ENCODE measurements at regions not wholly inside any gene's neighbourhood (a gene's known extent, or its start where the extent isn't known, plus 50 kb on each side); places are given as distances from the start of the nearest gene placed in this dataset.
"Not testable (repeated sequence)": the region's sequence is repeated elsewhere in the genome, so short reads cannot be mapped to it uniquely, and the experiment has no call there.

- no peak for DNase-seq
These were observed 559.5 kb downstream of the DMRTA1 start for GRCh38 chr9:23006127-23006526.

- DNase-seq, result no peak
These were observed 565.0 kb downstream of the DMRTA1 start for GRCh38 chr9:23011669-23012068.

- DNase-seq, result no peak
These were observed 568.9 kb downstream of the DMRTA1 start for GRCh38 chr9:23015557-23015956.

DNA sequence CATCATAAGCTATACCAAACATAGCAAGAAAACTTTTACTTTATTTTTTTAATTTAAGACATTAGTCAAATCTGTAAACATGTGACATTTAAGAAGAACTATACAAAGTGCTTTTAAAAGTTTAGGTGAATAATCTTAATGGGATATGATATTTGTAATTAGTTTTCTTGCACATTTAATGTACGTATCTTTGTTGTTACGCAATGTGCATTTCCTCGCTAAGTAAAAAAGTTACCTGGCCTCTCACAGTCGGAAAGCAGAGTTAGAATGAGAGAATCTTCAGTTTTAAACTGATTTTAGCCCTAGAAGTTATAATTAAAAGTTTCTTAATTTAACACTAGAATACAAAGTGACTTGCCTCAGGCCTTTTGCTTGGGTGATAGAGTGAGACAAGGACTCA, 589.8 kb downstream of the DMRTA1 start:
- no peak for DNase-seq

- DNase-seq, result no peak
These were observed 592.8 kb downstream of the DMRTA1 start for GRCh38 chr9:23039402-23039801.

DNA sequence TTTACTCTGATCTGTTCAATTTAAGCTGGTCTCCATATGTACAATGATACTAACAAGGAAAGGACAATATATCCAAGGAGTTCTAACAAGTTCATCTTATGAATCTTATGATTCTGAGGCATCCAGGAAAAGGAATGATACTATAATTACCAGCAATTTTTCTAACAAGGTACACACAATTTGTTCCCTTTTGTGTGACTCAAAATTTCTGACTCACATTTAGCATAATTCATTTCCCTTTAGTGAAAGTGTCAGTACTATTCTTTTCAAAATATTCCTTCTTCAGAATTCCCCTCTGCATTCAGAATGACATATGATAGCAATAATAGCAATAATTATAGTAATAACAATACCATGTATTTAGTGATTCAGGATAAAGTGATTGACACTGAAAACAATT, 594.8 kb downstream of the DMRTA1 start:
- DNase-seq, result no peak

DNA sequence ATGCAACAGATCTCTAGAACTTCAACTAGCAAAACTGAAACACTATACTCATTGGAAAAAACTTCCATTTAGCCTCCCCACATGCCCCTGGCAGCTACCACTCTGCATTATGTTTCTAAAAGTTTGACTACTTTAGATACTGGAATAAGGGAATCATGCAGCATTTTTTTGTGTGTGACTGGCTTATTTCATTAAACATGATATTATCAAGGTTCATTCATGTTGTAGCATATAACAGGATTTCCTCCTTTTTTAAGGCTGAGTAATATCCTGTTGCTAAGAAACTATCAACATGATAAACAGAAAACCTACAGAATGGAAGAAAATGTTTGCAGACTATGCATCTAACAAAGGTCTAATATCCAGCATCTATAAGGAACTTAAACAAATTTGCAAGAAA, 597.9 kb downstream of the DMRTA1 start:
- no peak for DNase-seq

DNA sequence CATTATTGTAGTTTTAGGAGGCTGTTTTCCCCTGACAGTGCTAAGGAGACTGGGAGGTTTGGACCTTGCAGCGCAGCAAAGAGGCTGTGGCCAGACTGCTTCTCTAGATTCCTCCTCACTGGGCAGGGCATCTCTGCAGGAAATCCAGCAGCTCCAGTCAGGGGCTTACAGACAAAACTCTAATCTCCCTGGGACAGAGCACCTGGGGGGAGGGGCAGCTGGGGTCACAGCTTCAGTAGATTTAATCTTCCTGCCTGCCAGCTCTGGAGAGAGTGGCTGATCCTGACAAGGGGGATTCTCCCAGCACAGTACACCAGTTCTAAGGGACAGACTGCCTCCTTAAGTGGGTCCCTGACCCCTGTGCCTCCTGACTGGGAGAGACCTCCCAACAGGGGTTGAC, 599.4 kb downstream of the DMRTA1 start:
- DNase-seq, result not testable (repeated sequence)

- no peak for DNase-seq
These were observed 603.9 kb downstream of the DMRTA1 start for GRCh38 chr9:23050548-23050947.

DNA sequence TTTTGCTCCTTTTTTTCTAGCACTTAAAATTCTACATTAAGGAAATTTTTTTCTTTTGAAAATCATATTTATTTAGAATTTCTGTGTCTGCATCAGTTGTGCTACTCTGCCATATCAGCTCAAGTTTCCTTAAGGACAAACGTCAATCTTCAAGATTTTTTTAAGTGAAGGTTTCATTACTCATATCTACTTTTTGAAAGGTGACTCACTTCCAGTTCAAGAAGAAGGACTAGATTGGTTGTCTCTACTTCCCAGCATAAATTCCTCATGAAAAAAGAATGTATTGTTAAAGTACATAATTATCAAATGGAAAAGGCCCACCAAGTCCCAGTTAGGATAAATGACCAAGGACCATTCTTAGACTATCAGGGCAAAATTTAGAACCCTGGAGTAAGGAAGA, 626.5 kb downstream of the DMRTA1 start:
- no peak for DNase-seq

DNA sequence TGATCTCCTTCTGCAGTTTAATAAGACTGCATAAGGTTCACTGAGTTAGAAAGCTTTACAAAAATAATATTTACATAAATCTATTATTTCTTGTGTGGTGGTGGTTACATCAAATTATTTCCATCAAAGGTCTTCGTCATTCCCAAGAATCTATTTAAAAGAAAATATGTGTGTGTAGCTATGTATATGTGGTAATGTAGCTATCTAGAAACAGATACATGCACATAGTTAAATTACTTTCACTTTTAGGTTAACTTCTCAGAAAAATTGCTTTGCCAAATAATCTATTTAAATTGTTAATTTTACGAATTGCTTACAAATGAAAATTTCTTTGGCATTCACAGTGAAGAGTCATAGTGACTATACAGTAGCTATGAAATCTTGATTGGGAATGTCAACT, 633.2 kb downstream of the DMRTA1 start:
- no peak for DNase-seq

GRCh38 chr9:23081377-23081776, 634.8 kb downstream of the DMRTA1 start:
- DNase-seq, result no peak

GRCh38 chr9:23088932-23089364, 642.3 kb downstream of the DMRTA1 start:
- DNase-seq, result no peak

- no peak for DNase-seq
These were observed 671.0 kb downstream of the DMRTA1 start for GRCh38 chr9:23117616-23118015.

DNA sequence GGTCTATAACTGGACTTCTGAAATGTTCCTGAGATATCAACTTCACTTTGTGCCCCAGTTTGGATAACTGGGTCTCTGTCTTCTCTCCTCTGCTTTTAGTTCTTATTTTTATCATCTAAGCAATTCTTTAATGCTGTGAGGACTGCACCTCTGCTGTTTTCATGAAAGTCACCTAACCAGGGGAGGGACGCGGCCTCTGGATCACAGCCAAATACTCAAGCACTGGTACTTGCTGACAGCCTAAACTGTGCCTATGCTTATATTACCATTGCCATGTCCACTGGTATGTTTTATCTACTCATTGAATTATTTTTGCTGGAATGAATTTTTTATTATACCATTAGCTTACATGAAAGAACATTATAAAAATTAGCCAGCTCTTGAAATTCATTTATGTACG, 674.0 kb downstream of the DMRTA1 start:
- no peak for DNase-seq

- DNase-seq, result peak; percentile 1
These were observed 676.5 kb downstream of the DMRTA1 start for GRCh38 chr9:23123048-23123632.

DNA sequence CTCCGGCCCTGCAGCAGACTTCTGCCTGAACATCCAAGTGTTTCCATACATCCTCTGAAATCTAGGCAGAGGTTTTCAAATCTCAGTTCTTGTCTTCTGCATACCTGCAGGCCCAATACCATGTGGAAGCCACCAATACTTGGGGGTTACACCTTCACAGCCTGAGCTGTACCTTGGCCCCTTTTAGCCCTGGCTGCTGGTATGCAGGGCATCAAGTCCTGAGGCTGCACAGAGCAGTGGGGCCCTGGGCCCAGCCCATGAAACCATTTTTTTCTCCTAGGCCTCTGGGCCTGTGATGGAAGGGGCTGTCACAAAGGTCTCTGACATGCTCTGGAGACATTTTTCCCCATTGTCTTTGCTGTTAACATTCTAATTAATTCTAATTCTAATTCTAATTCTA, 680.6 kb downstream of the ELAVL2 start:
- no peak for DNase-seq

- no peak for DNase-seq
These were observed 673.0 kb downstream of the ELAVL2 start for GRCh38 chr9:23153058-23153457.

- no peak for DNase-seq
These were observed 665.5 kb downstream of the ELAVL2 start for GRCh38 chr9:23160491-23160890.

DNA sequence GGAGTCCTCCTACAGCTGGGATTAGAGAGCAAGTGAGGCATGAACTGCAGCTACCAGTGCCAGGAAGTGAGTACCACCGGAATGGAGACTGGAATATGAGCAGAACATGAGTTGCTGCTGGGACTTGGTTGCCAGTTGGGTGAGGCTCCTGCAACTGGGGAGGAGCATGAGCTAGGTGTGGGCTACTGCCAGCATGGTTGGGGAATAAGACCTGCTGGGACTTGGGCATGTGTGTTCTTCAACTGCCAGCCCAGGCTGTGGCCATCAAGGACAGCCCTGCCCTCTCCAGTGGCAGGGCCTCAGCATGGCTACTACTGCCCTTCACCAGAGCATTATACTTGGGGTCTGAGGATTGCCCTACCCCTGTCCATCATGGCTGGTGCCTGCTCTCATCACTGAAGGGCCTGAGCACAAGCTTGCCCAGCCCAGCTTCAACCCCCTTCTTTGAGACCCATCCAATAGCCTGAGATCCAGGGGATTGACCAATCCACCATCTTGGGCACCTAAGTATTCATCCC, 665.0 kb downstream of the ELAVL2 start:
- DNase-seq, result no peak

- DNase-seq, result no peak
These were observed 663.3 kb downstream of the ELAVL2 start for GRCh38 chr9:23162789-23163188.

DNA sequence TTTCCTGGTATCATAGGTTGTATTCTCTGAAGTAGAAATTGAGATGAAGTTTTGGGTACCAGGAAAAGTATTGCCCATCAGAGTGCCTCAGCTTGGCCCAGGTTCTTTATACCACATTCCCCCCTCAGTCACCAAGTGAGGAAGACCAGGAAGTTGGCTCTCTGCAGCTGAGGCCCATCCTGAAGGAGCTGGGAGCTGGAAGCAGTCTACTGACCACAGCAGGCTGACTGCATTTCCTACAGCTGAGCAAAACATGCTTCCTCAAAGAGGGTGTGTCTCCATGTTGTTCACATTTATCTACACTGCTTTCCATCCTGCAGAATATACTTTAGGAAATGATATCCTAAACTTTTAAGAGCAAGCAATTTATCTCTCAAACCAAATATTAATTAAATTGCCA, 654.6 kb downstream of the ELAVL2 start:
- DNase-seq, result no peak

DNA sequence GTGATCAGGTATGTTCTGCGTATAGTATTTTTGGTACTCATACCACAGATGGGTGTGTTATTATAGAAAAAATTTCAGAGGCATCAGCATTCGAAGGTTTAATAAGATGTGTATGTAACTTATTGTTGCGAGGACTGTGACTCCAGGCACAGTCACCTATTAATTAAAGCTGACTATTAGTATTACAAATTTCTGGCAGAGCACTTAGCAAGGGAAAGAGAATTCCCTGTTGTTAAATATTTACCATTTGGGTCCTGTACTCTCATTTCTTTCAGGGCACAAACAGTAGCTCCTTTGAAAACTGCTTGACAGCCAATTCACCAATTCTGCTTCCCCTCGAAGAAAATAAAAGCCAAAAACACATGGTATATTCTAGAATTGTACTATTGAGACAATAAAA, 653.8 kb downstream of the ELAVL2 start:
- no peak for DNase-seq

DNA sequence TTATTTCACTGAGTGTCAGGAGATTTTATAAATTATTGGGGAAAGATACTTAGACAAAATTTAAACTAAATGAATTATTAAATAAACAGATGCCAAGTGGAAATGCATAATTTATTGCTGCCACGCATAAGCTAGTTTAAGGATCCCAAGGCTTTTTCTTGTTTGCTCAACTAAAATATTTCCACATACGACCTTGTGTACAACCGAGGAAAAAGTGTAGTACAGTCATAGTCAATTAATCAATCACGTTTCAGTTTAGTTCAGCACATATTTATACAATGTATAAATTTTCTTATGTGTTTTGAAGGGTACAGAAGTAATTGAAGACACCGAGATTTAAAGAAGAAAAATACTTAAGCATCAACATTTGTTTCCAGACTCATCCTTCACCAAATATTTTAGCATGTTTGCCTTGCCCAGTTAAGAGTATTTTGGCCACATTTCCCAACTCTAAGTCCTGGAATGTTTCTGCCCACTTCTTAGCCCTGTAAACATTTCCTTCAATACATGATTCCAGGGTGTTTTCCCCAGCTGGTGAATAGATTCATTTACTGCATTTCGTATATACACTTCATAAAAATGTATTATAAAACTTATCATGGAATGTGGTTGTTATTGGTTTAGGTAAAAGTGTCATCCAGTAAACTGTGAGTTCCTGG, 652.9 kb downstream of the ELAVL2 start:
- DNase-seq, result no peak

GRCh38 chr9:23194281-23194680, 631.8 kb downstream of the ELAVL2 start:
- no peak for DNase-seq

Data from activated CD4-positive, alpha-beta T cell treated with anti-CD3 and anti-CD28 coated beads, Interleukin-10, Interleukin-2, amounts not matched to agents 100 ng/mL and 50 ng/mL, durations not matched to agents 16 hours and 8 hours (primary cell).